Hepatocyte (in vitro differentiated cells): ENCODE measurements at regions not wholly inside any gene's neighbourhood (a gene's known extent, or its start where the extent isn't known, plus 50 kb on each side); places are given as distances from the start of the nearest gene placed in this dataset.

ENCODE experiments used
- DNase-seq: peaks from one replicate; pipeline ENCODE4 v3.0.0-alpha.2; 2016; ENCODE audit warnings: low spot score
- H2AFZ ChIP-seq: fragments of 200-600 bp; sonication (generic); 2 replicates; pipeline ENCODE4 v1.6.0; 2016; ENCODE audit warnings: antibody characterized with exemption, mild to moderate bottlenecking
- H3K27ac ChIP-seq: fragments of 200-600 bp; sonication (generic); 2 replicates; pipeline ENCODE4 v1.5.1; 2016; ENCODE audit warnings: mild to moderate bottlenecking
- H3K27me3 ChIP-seq: fragments of 200-600 bp; sonication (generic); 2 replicates; pipeline ENCODE4 v1.6.1; 2016
- H3K36me3 ChIP-seq: fragments of 200-600 bp; sonication (generic); replicated peaks from 2 replicates; pipeline ENCODE4 v1.5.1; 2016; ENCODE audit warnings: low read depth; ENCODE audit not compliant: insufficient read depth
- H3K4me1 ChIP-seq: fragments of 200-600 bp; sonication (generic); 2 replicates; pipeline ENCODE4 v1.5.1; 2016; ENCODE audit warnings: mild to moderate bottlenecking, moderate library complexity; ENCODE audit not compliant: insufficient read depth
- H3K4me2 ChIP-seq: fragments of 200-600 bp; sonication (generic); 2 replicates; pipeline ENCODE4 v1.6.0; 2016
- H3K4me3 ChIP-seq: fragments of 200-600 bp; sonication (generic); 2 replicates; pipeline ENCODE4 v1.5.1; 2016; ENCODE audit warnings: mild to moderate bottlenecking
- H3K79me2 ChIP-seq: fragments of 200-600 bp; sonication (generic); 2 replicates; pipeline ENCODE4 v1.6.0; 2017; ENCODE audit warnings: mild to moderate bottlenecking
- H3K9me2 ChIP-seq: fragments of 200-600 bp; sonication (generic); replicated peaks from 2 replicates; pipeline ENCODE4 v1.6.0; 2017; ENCODE audit warnings: mild to moderate bottlenecking; ENCODE audit not compliant: insufficient read depth
- H3K9me3 ChIP-seq: fragments of 200-600 bp; sonication (generic); 2 replicates; pipeline ENCODE4 v1.5.1; 2016; ENCODE audit warnings: low read depth, mild to moderate bottlenecking
- H4K20me1 ChIP-seq: fragments of 200-600 bp; sonication (generic); 2 replicates; pipeline ENCODE4 v1.6.0; 2016; ENCODE audit warnings: mild to moderate bottlenecking; ENCODE audit not compliant: insufficient read depth, poor library complexity, severe bottlenecking
- EZH2 ChIP-seq: fragments of 200-600 bp; sonication (generic); IDR thresholded peaks from 2 replicates; pipeline ENCODE4 v1.6.1; 2016; ENCODE audit warnings: antibody characterized with exemption, mild to moderate bottlenecking, borderline replicate concordance
- EZH2phosphoT487 ChIP-seq: fragments of 200-600 bp; sonication (generic); IDR thresholded peaks from one replicate; pipeline ENCODE4 v1.6.1; 2018; ENCODE audit warnings: antibody characterized with exemption, mild to moderate bottlenecking, low read depth, moderate library complexity; ENCODE audit not compliant: unreplicated experiment, severe bottlenecking
- WGBS: methylation state at CpG from one replicate; pipeline ENCODE4 v1.1.6; 2016; ENCODE audit warnings: low lambda C conversion rate; ENCODE audit errors: missing lambda C conversion rate; 5-methylcytosine and 5-hydroxymethylcytosine counted together
- TF ChIP-seq, protein P1 (sequence below): fragments of 200-600 bp; sonication (generic); IDR thresholded peaks from 2 replicates; pipeline ENCODE4 v1.5.1; 2016; ENCODE audit warnings: antibody characterized with exemption, mild to moderate bottlenecking; ENCODE audit not compliant: poor library complexity

DNA sequence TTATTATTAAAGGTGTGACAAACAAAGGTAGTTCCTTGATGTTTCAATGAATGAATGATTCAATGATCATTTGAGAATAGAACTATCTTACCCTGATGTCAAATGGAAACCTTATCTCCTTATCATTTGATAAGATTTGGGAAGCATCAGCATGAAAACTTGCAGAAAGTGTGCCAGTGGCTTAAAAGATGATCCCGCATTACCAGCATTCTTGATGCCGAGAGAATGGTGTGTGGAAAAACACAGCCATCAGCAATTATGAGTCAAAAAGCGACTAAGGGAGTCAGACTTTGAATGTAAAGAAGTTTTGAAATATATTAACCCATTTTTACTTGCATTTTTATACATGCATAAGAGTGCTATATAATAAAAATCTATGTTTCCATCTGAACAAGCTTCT, 93.7 kb downstream of the MAIP1 start:
- Histone ChIP-seq H2AFZ (no peak overlapping the region), H3K4me2 (no peak overlapping the region), H3K79me2 (no peaks in the 10 kb centered on the region), H3K4me3 (no peak overlapping the region), H3K27ac (no peak overlapping the region), H3K9me3 (no peaks in the 10 kb centered on the region), H3K36me3 (no peaks in the 10 kb centered on the region), H4K20me1 (no peaks in the 10 kb centered on the region), H3K27me3 (no peaks in the 10 kb centered on the region), H3K4me1 (peaks cover 10% of the 10 kb centered on the region), H3K9me2 (no peaks in the 10 kb centered on the region)
- no peak for DNase-seq
- WGBS: 64% methylated on average over 3 of the region's 3 CpGs
- no peak for TF ChIP-seq EZH2
- TF ChIP-seq EZH2phosphoT487: no peak
- TF ChIP-seq, protein P1, sequence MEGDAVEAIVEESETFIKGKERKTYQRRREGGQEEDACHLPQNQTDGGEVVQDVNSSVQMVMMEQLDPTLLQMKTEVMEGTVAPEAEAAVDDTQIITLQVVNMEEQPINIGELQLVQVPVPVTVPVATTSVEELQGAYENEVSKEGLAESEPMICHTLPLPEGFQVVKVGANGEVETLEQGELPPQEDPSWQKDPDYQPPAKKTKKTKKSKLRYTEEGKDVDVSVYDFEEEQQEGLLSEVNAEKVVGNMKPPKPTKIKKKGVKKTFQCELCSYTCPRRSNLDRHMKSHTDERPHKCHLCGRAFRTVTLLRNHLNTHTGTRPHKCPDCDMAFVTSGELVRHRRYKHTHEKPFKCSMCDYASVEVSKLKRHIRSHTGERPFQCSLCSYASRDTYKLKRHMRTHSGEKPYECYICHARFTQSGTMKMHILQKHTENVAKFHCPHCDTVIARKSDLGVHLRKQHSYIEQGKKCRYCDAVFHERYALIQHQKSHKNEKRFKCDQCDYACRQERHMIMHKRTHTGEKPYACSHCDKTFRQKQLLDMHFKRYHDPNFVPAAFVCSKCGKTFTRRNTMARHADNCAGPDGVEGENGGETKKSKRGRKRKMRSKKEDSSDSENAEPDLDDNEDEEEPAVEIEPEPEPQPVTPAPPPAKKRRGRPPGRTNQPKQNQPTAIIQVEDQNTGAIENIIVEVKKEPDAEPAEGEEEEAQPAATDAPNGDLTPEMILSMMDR: no peak

DNA sequence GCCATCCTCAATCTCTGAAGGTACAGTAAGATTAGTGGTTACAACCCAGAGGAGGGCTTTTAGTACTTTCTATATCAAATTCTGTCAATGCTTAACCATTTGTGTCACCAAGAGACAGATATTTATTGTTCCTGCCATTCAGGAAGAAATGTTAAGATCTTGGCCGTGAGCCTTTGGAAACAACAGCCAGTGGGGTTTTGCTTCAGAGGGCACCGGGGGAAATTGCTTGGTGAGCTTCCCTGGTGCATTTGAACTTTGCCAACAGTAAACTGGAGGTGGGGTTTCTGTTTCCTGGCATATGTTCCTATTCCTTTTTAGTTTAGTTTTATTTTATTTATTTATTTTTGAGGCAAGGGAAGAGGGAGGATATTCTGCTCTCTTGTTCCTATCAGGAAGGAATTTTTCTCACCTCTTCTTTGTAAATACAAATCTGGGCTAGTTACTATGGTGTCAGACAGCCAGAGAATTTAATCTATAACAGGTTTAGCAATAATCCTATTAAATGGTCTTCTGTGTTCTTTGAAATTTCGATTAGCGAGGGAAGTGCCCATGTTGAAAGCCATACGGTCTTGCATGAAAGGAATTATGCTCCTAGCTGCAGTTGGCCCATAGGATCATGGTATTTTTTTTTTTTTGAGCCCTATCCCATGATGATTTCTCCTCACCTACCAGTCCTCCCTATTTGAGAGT, 95.7 kb downstream of the MAIP1 start:
- DNase-seq: no peak
- no peak overlapping the region for H3K27ac ChIP-seq
- H3K27me3 ChIP-seq: no peaks in the 10 kb centered on the region
- TF ChIP-seq EZH2 (no peak), EZH2phosphoT487 (no peak)
- TF ChIP-seq, protein P1: no peak
- peak overlapping the region; percentile 21 for H2AFZ ChIP-seq
- H3K9me3 ChIP-seq: no peaks in the 10 kb centered on the region
- 56% methylated on average over 5 of the region's 5 CpGs for WGBS
- H3K4me1 ChIP-seq: peaks cover 10% of the 10 kb centered on the region
- no peaks in the 10 kb centered on the region for H3K79me2 ChIP-seq
- no peaks in the 10 kb centered on the region for H3K9me2 ChIP-seq
- no peaks in the 10 kb centered on the region for H4K20me1 ChIP-seq
- no peak overlapping the region for H3K4me3 ChIP-seq
- H3K36me3 ChIP-seq: no peaks in the 10 kb centered on the region
- no peak overlapping the region for H3K4me2 ChIP-seq

DNA sequence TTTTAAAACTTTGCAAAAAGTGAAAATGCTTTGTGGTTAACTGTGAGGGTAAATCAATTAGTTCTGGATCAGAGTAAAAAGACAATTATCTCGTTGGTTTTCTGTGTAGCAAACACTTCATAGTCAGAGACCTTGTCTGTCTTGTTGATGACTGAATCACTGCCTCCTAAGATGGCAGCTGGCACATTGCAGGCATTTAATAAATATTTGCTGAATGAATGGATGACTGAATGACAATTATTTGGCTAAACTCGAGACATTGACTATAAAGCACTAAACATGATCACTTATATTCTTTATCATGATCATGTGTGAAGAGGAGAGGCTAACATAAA, 96.2 kb downstream of the MAIP1 start:
- Histone ChIP-seq H3K79me2 (no peaks in the 10 kb centered on the region), H3K9me2 (no peaks in the 10 kb centered on the region), H3K27ac (no peak overlapping the region), H3K9me3 (no peaks in the 10 kb centered on the region), H4K20me1 (no peaks in the 10 kb centered on the region), H3K36me3 (no peaks in the 10 kb centered on the region), H3K27me3 (no peaks in the 10 kb centered on the region), H2AFZ (no peak overlapping the region), H3K4me3 (no peak overlapping the region), H3K4me1 (peaks cover 10% of the 10 kb centered on the region), H3K4me2 (no peak overlapping the region)
- no peak for TF ChIP-seq EZH2phosphoT487
- TF ChIP-seq, protein P1: no peak
- TF ChIP-seq EZH2: no peak
- DNase-seq: no peak
- WGBS: 88% methylated on average over 2 of the region's 2 CpGs
